GM12878 (cell line): ENCODE measurements at regions not wholly inside any gene's neighbourhood (a gene's known extent, or its start where the extent isn't known, plus 50 kb on each side); places are given as distances from the start of the nearest gene placed in this dataset.
A peak's percentile ranks its signal among the peaks of the same experiment; 100 is the strongest.

Experiments
- ATAC-seq: fragments of 200-7000 bp; cut with Tn5 transposase; 3 replicates; pipeline ENCODE4 v1.9.1; 2020; ENCODE audit warnings: mild to moderate bottlenecking, moderate library complexity
- BruUV-seq: library from RNA; stranded (reverse); fragments of 400-500 nt; replicated peaks from 2 replicates; lab custom pipeline; 2021; lab: Mats Ljungman, UMichigan
- CTCF ChIA-PET: fragments of 300-600 bp; sonication (Branson Sonifier 250); formaldehyde crosslinking; extraction: SDS; loops from one replicate; lab custom pipeline; 2021; ENCODE audit warnings: inconsistent platforms; lab: Yijun Ruan, JAX
- POLR2A ChIA-PET: fragments of 350-600 bp; formaldehyde crosslinking; extraction: SDS; loops from one replicate; lab custom pipeline; 2021; ENCODE audit warnings: inconsistent platforms; lab: Charles Lee
- RAD21 ChIA-PET: fragments of 300-600 bp; sonication (Branson Sonifier 250); formaldehyde crosslinking; loops from one replicate; lab custom pipeline; 2023; ENCODE audit warnings: antibody characterized with exemption; ENCODE audit not compliant: unreplicated experiment; lab: Charles Lee
- SMC1A ChIA-PET: fragments of 300-600 bp; sonication (Branson Sonifier 250); formaldehyde crosslinking; loops from one replicate; lab custom pipeline; 2023; ENCODE audit not compliant: unreplicated experiment, uncharacterized antibody; lab: Charles Lee
- DNase-seq: peaks from one replicate; pipeline ENCODE4 v3.0.0-alpha.2; 2011; ENCODE audit warnings: low read depth, low spot score
- FAIRE-seq: peaks from 3 replicates; lab custom pipeline; 2011; peaks lifted over from hg19 to GRCh38; lab: Jason Lieb, UNC
- H2AFZ ChIP-seq: 2 replicates; pipeline ENCODE4 v1.6.0; 2011; ENCODE audit warnings: low read depth, low read length, control low read depth; ENCODE audit not compliant: control insufficient read depth
- H3K27ac ChIP-seq: 2 replicates; pipeline ENCODE4 v1.5.1; 2011; ENCODE audit warnings: control low read depth; ENCODE audit not compliant: control insufficient read depth, insufficient read depth
- H3K27me3 ChIP-seq, 2 experiments: replicated peaks in 1 of 2; 2 replicates each; pipeline versions ENCODE4 v1.6.0 to v1.6.1; 2011; ENCODE audit warnings: low read length in 1 of 2; ENCODE audit not compliant: control insufficient read depth in 2 of 2, insufficient read depth in 2 of 2
- H3K36me3 ChIP-seq, 2 experiments: 2 replicates each; pipeline ENCODE4 v1.5.1; 2011; ENCODE audit warnings: low read length in 1 of 2; ENCODE audit not compliant: control insufficient read depth in 2 of 2, insufficient read depth in 2 of 2
- H3K4me1 ChIP-seq: 2 replicates; pipeline ENCODE4 v1.6.1; 2011; ENCODE audit warnings: mild to moderate bottlenecking, low read length, moderate library complexity, mixed read lengths; ENCODE audit not compliant: control insufficient read depth, insufficient read depth
- H3K4me2 ChIP-seq: 2 replicates; pipeline ENCODE4 v1.6.0; 2011; ENCODE audit warnings: control low read depth; ENCODE audit not compliant: control insufficient read depth, insufficient read depth
- H3K4me3 ChIP-seq: fragments of 200-600 bp; sonication (generic); 2 replicates; pipeline ENCODE4 v1.5.1; 2016
- H3K79me2 ChIP-seq: 2 replicates; pipeline ENCODE4 v1.6.0; 2011; ENCODE audit warnings: low read length; ENCODE audit not compliant: control insufficient read depth, insufficient read depth
- H3K9ac ChIP-seq: 2 replicates; pipeline ENCODE4 v1.8.0; 2011; ENCODE audit warnings: low read length, control low read depth, mixed read lengths; ENCODE audit not compliant: control insufficient read depth, insufficient read depth
- H3K9me3 ChIP-seq: replicated peaks from 3 replicates; pipeline ENCODE4 v1.5.1; 2011; ENCODE audit warnings: mild to moderate bottlenecking, low read length; ENCODE audit not compliant: control insufficient read depth, insufficient read depth
- H4K20me1 ChIP-seq: 2 replicates; pipeline ENCODE4 v1.6.0; 2011; ENCODE audit not compliant: control insufficient read depth, insufficient read depth
- CHD4 ChIP-seq: fragments of 200-600 bp; sonication (generic); IDR thresholded peaks from 2 replicates; pipeline ENCODE4 v1.6.1; 2016; ENCODE audit warnings: mild to moderate bottlenecking
- HDAC2 ChIP-seq: fragments of 200-600 bp; sonication (generic); IDR thresholded peaks from 2 replicates; pipeline ENCODE4 v1.6.1; 2017
- MXI1 ChIP-seq: fragments of 150-350 bp; IDR thresholded peaks from 2 replicates; pipeline ENCODE4 v1.6.1; 2011; ENCODE audit warnings: low read depth, mild to moderate bottlenecking, inconsistent platforms, low read length, improper control_type of control experiment
- NFXL1 ChIP-seq: fragments of 450-650 bp; IDR thresholded peaks from 2 replicates; pipeline ENCODE4 v1.6.1; 2017; ENCODE audit warnings: antibody characterized with exemption, mild to moderate bottlenecking, borderline replicate concordance
- RUNX3 ChIP-seq: IDR thresholded peaks from 2 replicates; pipeline ENCODE4 v1.6.1; 2012; ENCODE audit warnings: low read length, inconsistent platforms
- STAT3 ChIP-seq: IDR thresholded peaks from 2 replicates; pipeline ENCODE4 v1.6.1; 2011; ENCODE audit warnings: low read depth, low read length, improper control_type of control experiment
- SUPT20H ChIP-seq: IDR thresholded peaks from 2 replicates; pipeline ENCODE4 v1.6.1; 2011; ENCODE audit warnings: low read depth, mild to moderate bottlenecking, low read length, moderate library complexity, borderline replicate concordance; ENCODE audit not compliant: control insufficient read depth
- TCF7 ChIP-seq: IDR thresholded peaks from 2 replicates; pipeline ENCODE4 v1.6.1; 2014; ENCODE audit warnings: antibody characterized with exemption, borderline replicate concordance
- ZNF217 ChIP-seq: fragments of 450-650 bp; IDR thresholded peaks from 2 replicates; pipeline ENCODE4 v1.6.1; 2017; ENCODE audit warnings: antibody characterized with exemption, mild to moderate bottlenecking
- WGBS: methylation state at CpG from one replicate; pipeline ENCODE4 v1.1.6; 2016; ENCODE audit warnings: low lambda C conversion rate; ENCODE audit not compliant: insufficient replicate concordance, insufficient coverage; ENCODE audit errors: missing lambda C conversion rate; 5-methylcytosine and 5-hydroxymethylcytosine counted together
- in situ Hi-C: fragments of 300-500 bp; cut with MboI; formaldehyde crosslinking; loops from 9 replicates; pipeline ENCODE4 v1.14.3; 2018; ENCODE audit warnings: mixed read lengths
- intact Hi-C: fragments of 100-400 bp; cut with micrococcal nuclease; formaldehyde crosslinking; loops from one replicate; pipeline ENCODE4 v1.14.2; 2022; ENCODE audit not compliant: unreplicated experiment
- TF ChIP-seq, protein P1 (sequence below): fragments of 450-650 bp; IDR thresholded peaks from 2 replicates; pipeline ENCODE4 v1.6.1; 2017; ENCODE audit warnings: mild to moderate bottlenecking, moderate library complexity
- TF ChIP-seq, protein P2 (sequence below): fragments of 450-650 bp; IDR thresholded peaks from 2 replicates; pipeline ENCODE4 v1.6.1; 2017; ENCODE audit warnings: low read depth, mild to moderate bottlenecking, moderate library complexity
- TF ChIP-seq, protein P3 (sequence below): fragments of 450-650 bp; IDR thresholded peaks from 2 replicates; pipeline ENCODE4 v1.6.1; 2016; ENCODE audit warnings: mild to moderate bottlenecking
- TF ChIP-seq, protein P4 (sequence below): fragments of 150-350 bp; IDR thresholded peaks from 2 replicates; pipeline ENCODE4 v1.6.1; 2016; ENCODE audit warnings: low read depth, low read length

DNA sequence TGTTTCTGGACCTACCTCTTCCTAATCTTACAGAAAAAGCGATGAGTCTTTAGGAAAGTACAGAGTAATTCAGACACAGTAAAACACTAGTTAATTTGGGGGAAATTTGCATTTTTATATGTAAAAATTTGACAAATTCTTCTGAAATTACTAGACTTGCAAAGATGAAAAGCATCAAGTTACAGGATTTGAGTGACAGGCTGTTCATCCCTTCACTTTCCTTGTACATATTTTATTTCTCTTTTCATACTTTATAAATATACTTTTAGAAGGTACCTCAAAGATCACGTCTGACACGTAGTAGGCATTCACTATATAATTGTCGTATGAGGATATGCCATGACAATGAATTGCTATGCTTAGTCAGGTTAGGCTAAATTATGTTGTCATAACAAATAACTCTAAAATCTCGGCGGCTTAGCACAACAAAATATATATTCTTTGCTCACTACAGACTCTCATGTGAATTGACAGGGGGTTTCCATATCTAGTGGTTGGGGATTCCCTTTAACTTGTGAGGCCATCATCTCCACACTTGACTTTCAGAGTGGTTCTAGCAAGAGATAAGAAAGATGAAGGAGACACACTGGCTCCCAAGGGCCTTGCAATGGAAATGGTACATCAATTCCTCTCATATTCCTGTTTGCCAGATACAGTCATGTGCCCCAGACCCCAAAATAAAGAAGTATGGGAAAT is 154.1 kb upstream of the TUT7 start:
- ChIA-PET POLR2A (no interaction called here), SMC1A (interaction anchor here (0.8 to 1.3 kb wide), 3 partner anchors 9 to 22 kb away, joined by 3 read pairs; no protein-coding TSS in a partner anchor), CTCF (no interaction called here)
- H3K4me2 ChIP-seq = no peak overlapping the region
- no peak overlapping the region for H3K27ac ChIP-seq
- no peaks in the 10 kb centered on the region for H3K36me3 ChIP-seq
- peak; percentile 9 for DNase-seq
- H3K79me2 ChIP-seq = no peaks in the 10 kb centered on the region
- H3K4me3 ChIP-seq = no peak overlapping the region
- intact Hi-C loops = no loop called here
- no peak overlapping the region for H3K9ac ChIP-seq
- FAIRE-seq = peak; percentile 74
- 0 out of 2 replicates have a peak overlapping the region, but pooled peaks have one; percentile 2 for H2AFZ ChIP-seq
- WGBS = 24% methylated on average over 6 of the region's 6 CpGs
- no TSS peak for BruUV-seq
- H3K27me3 ChIP-seq = no peaks in the 10 kb centered on the region
- H4K20me1 ChIP-seq = no peaks in the 10 kb centered on the region
- no peaks in the 10 kb centered on the region for H3K4me1 ChIP-seq
- no peak for TF ChIP-seq MXI1
- TF ChIP-seq, protein P1, sequence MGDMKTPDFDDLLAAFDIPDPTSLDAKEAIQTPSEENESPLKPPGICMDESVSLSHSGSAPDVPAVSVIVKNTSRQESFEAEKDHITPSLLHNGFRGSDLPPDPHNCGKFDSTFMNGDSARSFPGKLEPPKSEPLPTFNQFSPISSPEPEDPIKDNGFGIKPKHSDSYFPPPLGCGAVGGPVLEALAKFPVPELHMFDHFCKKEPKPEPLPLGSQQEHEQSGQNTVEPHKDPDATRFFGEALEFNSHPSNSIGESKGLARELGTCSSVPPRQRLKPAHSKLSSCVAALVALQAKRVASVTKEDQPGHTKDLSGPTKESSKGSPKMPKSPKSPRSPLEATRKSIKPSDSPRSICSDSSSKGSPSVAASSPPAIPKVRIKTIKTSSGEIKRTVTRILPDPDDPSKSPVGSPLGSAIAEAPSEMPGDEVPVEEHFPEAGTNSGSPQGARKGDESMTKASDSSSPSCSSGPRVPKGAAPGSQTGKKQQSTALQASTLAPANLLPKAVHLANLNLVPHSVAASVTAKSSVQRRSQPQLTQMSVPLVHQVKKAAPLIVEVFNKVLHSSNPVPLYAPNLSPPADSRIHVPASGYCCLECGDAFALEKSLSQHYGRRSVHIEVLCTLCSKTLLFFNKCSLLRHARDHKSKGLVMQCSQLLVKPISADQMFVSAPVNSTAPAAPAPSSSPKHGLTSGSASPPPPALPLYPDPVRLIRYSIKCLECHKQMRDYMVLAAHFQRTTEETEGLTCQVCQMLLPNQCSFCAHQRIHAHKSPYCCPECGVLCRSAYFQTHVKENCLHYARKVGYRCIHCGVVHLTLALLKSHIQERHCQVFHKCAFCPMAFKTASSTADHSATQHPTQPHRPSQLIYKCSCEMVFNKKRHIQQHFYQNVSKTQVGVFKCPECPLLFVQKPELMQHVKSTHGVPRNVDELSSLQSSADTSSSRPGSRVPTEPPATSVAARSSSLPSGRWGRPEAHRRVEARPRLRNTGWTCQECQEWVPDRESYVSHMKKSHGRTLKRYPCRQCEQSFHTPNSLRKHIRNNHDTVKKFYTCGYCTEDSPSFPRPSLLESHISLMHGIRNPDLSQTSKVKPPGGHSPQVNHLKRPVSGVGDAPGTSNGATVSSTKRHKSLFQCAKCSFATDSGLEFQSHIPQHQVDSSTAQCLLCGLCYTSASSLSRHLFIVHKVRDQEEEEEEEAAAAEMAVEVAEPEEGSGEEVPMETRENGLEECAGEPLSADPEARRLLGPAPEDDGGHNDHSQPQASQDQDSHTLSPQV = no peak
- TF ChIP-seq, protein P2, sequence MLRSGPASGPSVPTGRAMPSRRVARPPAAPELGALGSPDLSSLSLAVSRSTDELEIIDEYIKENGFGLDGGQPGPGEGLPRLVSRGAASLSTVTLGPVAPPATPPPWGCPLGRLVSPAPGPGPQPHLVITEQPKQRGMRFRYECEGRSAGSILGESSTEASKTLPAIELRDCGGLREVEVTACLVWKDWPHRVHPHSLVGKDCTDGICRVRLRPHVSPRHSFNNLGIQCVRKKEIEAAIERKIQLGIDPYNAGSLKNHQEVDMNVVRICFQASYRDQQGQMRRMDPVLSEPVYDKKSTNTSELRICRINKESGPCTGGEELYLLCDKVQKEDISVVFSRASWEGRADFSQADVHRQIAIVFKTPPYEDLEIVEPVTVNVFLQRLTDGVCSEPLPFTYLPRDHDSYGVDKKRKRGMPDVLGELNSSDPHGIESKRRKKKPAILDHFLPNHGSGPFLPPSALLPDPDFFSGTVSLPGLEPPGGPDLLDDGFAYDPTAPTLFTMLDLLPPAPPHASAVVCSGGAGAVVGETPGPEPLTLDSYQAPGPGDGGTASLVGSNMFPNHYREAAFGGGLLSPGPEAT = peak; percentile 54; the same call in 1 of the 2 replicates
- TF ChIP-seq CHD4 = no peak
- no peak for TF ChIP-seq SUPT20H
- TF ChIP-seq HDAC2 = no peak
- peak; percentile 48; the same call in 1 of the 2 replicates for TF ChIP-seq RUNX3
- TF ChIP-seq NFXL1 = no peak
- no peak for TF ChIP-seq TCF7
- TF ChIP-seq ZNF217 = 0 out of 2 replicates have a peak, but pooled peaks have one; percentile 46
- TF ChIP-seq STAT3 = no peak
- TF ChIP-seq, protein P3, sequence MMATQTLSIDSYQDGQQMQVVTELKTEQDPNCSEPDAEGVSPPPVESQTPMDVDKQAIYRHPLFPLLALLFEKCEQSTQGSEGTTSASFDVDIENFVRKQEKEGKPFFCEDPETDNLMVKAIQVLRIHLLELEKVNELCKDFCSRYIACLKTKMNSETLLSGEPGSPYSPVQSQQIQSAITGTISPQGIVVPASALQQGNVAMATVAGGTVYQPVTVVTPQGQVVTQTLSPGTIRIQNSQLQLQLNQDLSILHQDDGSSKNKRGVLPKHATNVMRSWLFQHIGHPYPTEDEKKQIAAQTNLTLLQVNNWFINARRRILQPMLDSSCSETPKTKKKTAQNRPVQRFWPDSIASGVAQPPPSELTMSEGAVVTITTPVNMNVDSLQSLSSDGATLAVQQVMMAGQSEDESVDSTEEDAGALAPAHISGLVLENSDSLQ = peak; percentile 81
- TF ChIP-seq, protein P4, sequence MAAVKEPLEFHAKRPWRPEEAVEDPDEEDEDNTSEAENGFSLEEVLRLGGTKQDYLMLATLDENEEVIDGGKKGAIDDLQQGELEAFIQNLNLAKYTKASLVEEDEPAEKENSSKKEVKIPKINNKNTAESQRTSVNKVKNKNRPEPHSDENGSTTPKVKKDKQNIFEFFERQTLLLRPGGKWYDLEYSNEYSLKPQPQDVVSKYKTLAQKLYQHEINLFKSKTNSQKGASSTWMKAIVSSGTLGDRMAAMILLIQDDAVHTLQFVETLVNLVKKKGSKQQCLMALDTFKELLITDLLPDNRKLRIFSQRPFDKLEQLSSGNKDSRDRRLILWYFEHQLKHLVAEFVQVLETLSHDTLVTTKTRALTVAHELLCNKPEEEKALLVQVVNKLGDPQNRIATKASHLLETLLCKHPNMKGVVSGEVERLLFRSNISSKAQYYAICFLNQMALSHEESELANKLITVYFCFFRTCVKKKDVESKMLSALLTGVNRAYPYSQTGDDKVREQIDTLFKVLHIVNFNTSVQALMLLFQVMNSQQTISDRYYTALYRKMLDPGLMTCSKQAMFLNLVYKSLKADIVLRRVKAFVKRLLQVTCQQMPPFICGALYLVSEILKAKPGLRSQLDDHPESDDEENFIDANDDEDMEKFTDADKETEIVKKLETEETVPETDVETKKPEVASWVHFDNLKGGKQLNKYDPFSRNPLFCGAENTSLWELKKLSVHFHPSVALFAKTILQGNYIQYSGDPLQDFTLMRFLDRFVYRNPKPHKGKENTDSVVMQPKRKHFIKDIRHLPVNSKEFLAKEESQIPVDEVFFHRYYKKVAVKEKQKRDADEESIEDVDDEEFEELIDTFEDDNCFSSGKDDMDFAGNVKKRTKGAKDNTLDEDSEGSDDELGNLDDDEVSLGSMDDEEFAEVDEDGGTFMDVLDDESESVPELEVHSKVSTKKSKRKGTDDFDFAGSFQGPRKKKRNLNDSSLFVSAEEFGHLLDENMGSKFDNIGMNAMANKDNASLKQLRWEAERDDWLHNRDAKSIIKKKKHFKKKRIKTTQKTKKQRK = no peak
- TF ChIP-seq, all 136 proteins: peak for 4
- in situ Hi-C loops = no loop called here
- RAD21 ChIA-PET = no interaction called here
- no peaks in the 10 kb centered on the region for H3K9me3 ChIP-seq
- ATAC-seq = peak; percentile 98
